HG03571 (cell line): ENCODE measurements at regions not wholly inside any gene's neighbourhood (a gene's known extent, or its start where the extent isn't known, plus 50 kb on each side); places are given as distances from the start of the nearest gene placed in this dataset.

Experiments used
- ATAC-seq: cut with Tn5 transposase; IDR thresholded peaks from one replicate; pipeline ENCODE4 v1.9.1; 2021; ENCODE audit not compliant: unreplicated experiment

- no peak for ATAC-seq
Measured at GRCh38 chr3:43210049-43211027, 76.0 kb upstream of the SNRK start.

GRCh38 chr3:43207628-43208085, 78.7 kb upstream of the SNRK start:
- no peak for ATAC-seq

- no peak for ATAC-seq
Measured at GRCh38 chr3:43206632-43207031, 79.7 kb upstream of the SNRK start.

GRCh38 chr3:43206105-43206504, 80.2 kb upstream of the SNRK start:
- ATAC-seq = no peak

- ATAC-seq = no peak
Measured at GRCh38 chr3:43203022-43203421, 83.3 kb upstream of the SNRK start.

- ATAC-seq = no peak
Measured at GRCh38 chr3:43201581-43201980, 84.8 kb upstream of the SNRK start.

- no peak for ATAC-seq
Measured at GRCh38 chr3:43199645-43200306, 86.6 kb upstream of the SNRK start.

GRCh38 chr3:43198791-43199644, 87.3 kb upstream of the SNRK start:
- ATAC-seq = no peak

- ATAC-seq = no peak
Measured at GRCh38 chr3:43198301-43198700, 88.0 kb upstream of the SNRK start.

GRCh38 chr3:43197181-43197580, 89.2 kb upstream of the SNRK start:
- no peak for ATAC-seq

- ATAC-seq = no peak
Measured at GRCh38 chr3:43196721-43197120, 89.6 kb upstream of the SNRK start.

- ATAC-seq = no peak
Measured at GRCh38 chr3:43195115-43195498, 89.2 kb upstream of the POMGNT2 start.

GRCh38 chr3:43194490-43195114, 88.7 kb upstream of the POMGNT2 start:
- ATAC-seq = no peak

- no peak for ATAC-seq
Measured at GRCh38 chr3:43194069-43194468, 88.2 kb upstream of the POMGNT2 start.

- no peak for ATAC-seq
Measured at GRCh38 chr3:43192028-43192427, 86.1 kb upstream of the POMGNT2 start.

GRCh38 chr3:43191116-43191515, 85.2 kb upstream of the POMGNT2 start:
- ATAC-seq = no peak

GRCh38 chr3:43190670-43191069, 84.8 kb upstream of the POMGNT2 start:
- no peak for ATAC-seq

GRCh38 chr3:43187836-43188479, 82.1 kb upstream of the POMGNT2 start:
- no peak for ATAC-seq

GRCh38 chr3:43185983-43186314, 80.1 kb upstream of the POMGNT2 start:
- ATAC-seq = no peak

- no peak for ATAC-seq
Measured at GRCh38 chr3:43185274-43185982, 79.5 kb upstream of the POMGNT2 start.
